Esophagus muscularis mucosa (tissue), 3 donors: ENCODE measurements at regions not wholly inside any gene's neighbourhood (a gene's known extent, or its start where the extent isn't known, plus 50 kb on each side); places are given as distances from the start of the nearest gene placed in this dataset.

Experiments
- POLR2A ChIP-seq: fragments of 450-650 bp; IDR thresholded peaks from one replicate; pipeline ENCODE4 v1.6.1; 2017; ENCODE audit warnings: antibody characterized with exemption, moderate library complexity, mild to moderate bottlenecking, low read depth
- POLR2AphosphoS5 ChIP-seq, 2 donors: sonication (generic); formaldehyde crosslinking; IDR thresholded peaks; one replicate each; pipeline ENCODE4 v1.6.1; 2017; ENCODE audit warnings: antibody characterized with exemption in 2 of 2
- TF ChIP-seq, protein P1 (sequence below), 3 experiments: fragments of 200-600 bp in 2 of 3; fragments of 450-650 bp in 1 of 3; sonication (generic) in 2 of 3; IDR thresholded peaks; one replicate each; pipeline ENCODE4 v1.5.1; 2017 to 2019; ENCODE audit warnings: antibody characterized with exemption in 3 of 3, mild to moderate bottlenecking in 2 of 3, moderate library complexity in 1 of 3

DNA sequence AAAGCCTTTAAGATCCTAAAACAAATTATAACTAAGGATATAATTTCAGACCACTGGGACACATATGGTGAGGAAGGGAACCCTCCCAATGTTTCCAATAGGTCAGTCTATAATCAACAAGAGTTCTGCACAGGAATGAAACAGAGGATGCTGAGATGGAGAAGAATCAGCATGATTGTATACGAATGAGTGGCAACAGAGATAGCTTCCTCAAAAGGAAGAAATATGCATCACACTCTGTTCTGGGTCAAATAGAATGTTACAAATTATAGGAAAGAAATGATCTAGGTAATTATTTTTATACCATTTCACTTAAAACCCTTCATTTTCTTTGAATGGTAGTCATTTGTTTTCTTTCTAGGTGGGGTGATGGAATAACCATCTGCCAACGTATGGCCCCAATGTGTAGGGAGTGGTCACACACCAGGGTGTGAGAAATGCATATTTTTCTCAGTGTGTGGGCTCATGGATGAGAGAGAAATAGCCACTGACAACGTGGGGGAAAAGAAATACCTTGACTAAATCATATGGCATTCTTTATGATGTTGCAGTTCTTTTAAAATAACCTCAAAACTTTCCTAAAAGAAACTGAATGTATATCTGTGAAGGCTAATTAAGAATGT is 104.6 kb upstream of the IVNS1ABP start:
- TF ChIP-seq POLR2AphosphoS5 (IDR thresholded peaks at IDR 0.05), result no peak
- TF ChIP-seq, protein P1, sequence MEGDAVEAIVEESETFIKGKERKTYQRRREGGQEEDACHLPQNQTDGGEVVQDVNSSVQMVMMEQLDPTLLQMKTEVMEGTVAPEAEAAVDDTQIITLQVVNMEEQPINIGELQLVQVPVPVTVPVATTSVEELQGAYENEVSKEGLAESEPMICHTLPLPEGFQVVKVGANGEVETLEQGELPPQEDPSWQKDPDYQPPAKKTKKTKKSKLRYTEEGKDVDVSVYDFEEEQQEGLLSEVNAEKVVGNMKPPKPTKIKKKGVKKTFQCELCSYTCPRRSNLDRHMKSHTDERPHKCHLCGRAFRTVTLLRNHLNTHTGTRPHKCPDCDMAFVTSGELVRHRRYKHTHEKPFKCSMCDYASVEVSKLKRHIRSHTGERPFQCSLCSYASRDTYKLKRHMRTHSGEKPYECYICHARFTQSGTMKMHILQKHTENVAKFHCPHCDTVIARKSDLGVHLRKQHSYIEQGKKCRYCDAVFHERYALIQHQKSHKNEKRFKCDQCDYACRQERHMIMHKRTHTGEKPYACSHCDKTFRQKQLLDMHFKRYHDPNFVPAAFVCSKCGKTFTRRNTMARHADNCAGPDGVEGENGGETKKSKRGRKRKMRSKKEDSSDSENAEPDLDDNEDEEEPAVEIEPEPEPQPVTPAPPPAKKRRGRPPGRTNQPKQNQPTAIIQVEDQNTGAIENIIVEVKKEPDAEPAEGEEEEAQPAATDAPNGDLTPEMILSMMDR (IDR thresholded peaks at IDR 0.05), result no peak
- no peak for TF ChIP-seq POLR2A
